PFSK-1 (cell line): ENCODE measurements at regions not wholly inside any gene's neighbourhood (a gene's known extent, or its start where the extent isn't known, plus 50 kb on each side); places are given as distances from the start of the nearest gene placed in this dataset.

Experiments used
- FOXP2 ChIP-seq: optimal IDR thresholded peaks from 2 replicates; pipeline ENCODE3; 2011; ENCODE audit warnings: borderline replicate concordance, control low read depth, inconsistent platforms; ENCODE audit not compliant: insufficient read depth; ENCODE audit errors: extremely low read length, extremely low read depth
- POLR2AphosphoS5 ChIP-seq: IDR thresholded peaks from 2 replicates; pipeline ENCODE4 v1.6.1; 2012; ENCODE audit warnings: low read depth, mild to moderate bottlenecking, control low read depth, low read length, moderate library complexity
- SIN3A ChIP-seq: IDR thresholded peaks from 2 replicates; pipeline ENCODE4 v1.6.1; 2012; ENCODE audit warnings: mild to moderate bottlenecking, low read length, moderate library complexity, borderline replicate concordance; ENCODE audit not compliant: insufficient read depth
- TF ChIP-seq, protein P1 (sequence below), 2 experiments: IDR thresholded peaks; 2 replicates each; pipeline versions ENCODE4 v1.6.1 to v1.8.0; 2011 to 2012; ENCODE audit warnings: low read depth in 2 of 2, low read length in 2 of 2, control low read depth in 1 of 2, inconsistent platforms in 1 of 2, mild to moderate bottlenecking in 1 of 2, moderate library complexity in 1 of 2; ENCODE audit not compliant: insufficient read depth in 1 of 2

DNA sequence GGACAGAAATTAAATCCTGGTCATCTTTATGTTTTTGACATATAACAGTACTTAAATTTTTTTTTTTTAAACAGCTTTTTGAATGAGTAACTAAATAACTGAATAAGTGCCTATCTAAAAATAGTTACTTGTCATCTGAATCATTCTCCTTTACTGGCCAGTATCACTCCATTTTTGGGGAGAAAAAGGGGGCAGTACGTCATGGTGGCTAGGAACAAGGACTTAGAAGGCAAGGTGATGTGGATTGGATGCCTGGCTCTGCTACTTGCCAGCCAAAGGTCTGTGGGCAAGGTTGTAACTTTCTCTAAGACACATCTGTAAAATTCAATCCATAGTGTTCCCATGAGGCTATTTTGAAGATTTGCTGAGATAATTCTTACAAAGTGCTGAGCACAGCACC, 220.4 kb upstream of the DEPDC1 start:
- TF ChIP-seq POLR2AphosphoS5, result no peak
- no peak for TF ChIP-seq FOXP2
- no peak for TF ChIP-seq SIN3A
- TF ChIP-seq, protein P1, sequence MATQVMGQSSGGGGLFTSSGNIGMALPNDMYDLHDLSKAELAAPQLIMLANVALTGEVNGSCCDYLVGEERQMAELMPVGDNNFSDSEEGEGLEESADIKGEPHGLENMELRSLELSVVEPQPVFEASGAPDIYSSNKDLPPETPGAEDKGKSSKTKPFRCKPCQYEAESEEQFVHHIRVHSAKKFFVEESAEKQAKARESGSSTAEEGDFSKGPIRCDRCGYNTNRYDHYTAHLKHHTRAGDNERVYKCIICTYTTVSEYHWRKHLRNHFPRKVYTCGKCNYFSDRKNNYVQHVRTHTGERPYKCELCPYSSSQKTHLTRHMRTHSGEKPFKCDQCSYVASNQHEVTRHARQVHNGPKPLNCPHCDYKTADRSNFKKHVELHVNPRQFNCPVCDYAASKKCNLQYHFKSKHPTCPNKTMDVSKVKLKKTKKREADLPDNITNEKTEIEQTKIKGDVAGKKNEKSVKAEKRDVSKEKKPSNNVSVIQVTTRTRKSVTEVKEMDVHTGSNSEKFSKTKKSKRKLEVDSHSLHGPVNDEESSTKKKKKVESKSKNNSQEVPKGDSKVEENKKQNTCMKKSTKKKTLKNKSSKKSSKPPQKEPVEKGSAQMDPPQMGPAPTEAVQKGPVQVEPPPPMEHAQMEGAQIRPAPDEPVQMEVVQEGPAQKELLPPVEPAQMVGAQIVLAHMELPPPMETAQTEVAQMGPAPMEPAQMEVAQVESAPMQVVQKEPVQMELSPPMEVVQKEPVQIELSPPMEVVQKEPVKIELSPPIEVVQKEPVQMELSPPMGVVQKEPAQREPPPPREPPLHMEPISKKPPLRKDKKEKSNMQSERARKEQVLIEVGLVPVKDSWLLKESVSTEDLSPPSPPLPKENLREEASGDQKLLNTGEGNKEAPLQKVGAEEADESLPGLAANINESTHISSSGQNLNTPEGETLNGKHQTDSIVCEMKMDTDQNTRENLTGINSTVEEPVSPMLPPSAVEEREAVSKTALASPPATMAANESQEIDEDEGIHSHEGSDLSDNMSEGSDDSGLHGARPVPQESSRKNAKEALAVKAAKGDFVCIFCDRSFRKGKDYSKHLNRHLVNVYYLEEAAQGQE (IDR thresholded peaks at IDR 0.05; ENCODE audit: insufficient read depth in 1 of 2, low read depth in 2 of 2, low read length in 2 of 2), result no peak
